ENCODE measurements at regions not wholly inside any gene's neighbourhood (a gene's known extent, or its start where the extent isn't known, plus 50 kb on each side); places are given as distances from the start of the nearest gene placed in this dataset.

DNA sequence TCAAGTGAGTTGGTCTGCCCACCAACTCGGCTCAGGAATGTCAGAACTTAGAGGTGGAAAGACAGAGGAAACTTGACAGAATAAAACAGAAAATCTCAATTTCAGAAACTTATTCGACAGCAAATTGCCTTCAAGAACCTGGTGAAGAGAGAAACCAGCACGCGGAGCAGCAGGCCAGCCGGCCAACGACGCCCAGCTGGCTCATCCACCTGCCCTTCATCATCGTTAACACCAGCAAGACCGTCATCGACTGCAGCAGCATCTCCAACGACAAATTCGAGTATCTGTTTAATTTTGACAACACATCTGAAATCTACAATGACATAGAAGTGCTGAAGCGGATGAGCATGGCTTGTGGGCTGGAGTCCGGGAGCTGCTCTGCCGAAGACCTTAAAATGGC, 350.8 kb upstream of the CAMK1G start:
- TF ChIP-seq YY1 (IDR thresholded peaks at IDR 0.05; ENCODE audit: low read depth) (no peak), ZBTB7A (IDR thresholded peaks at IDR 0.05; ENCODE audit: low read depth) (no peak), NFIC (IDR thresholded peaks at IDR 0.05) (no peak), CREB1 (IDR thresholded peaks at IDR 0.05; ENCODE audit: low read depth) (no peak), TEAD4 (IDR thresholded peaks at IDR 0.05) (no peak), RAD21 (IDR thresholded peaks at IDR 0.05; ENCODE audit: low read depth) (no peak), CEBPB (IDR thresholded peaks at IDR 0.05) (no peak), TCF12 (IDR thresholded peaks at IDR 0.05; ENCODE audit: low read depth) (no peak), FOXM1 (IDR thresholded peaks at IDR 0.05; ENCODE audit: borderline replicate concordance, low read depth) (no peak), EGR1 (IDR thresholded peaks at IDR 0.05) (no peak), EP300 (IDR thresholded peaks at IDR 0.05; ENCODE audit: borderline replicate concordance) (no peak), TAF1 (IDR thresholded peaks at IDR 0.05; ENCODE audit: low read depth) (no peak)
- TF ChIP-seq, protein P1, sequence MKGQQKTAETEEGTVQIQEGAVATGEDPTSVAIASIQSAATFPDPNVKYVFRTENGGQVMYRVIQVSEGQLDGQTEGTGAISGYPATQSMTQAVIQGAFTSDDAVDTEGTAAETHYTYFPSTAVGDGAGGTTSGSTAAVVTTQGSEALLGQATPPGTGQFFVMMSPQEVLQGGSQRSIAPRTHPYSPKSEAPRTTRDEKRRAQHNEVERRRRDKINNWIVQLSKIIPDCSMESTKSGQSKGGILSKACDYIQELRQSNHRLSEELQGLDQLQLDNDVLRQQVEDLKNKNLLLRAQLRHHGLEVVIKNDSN (IDR thresholded peaks at IDR 0.05), result no peak
- TF ChIP-seq, protein P2, sequence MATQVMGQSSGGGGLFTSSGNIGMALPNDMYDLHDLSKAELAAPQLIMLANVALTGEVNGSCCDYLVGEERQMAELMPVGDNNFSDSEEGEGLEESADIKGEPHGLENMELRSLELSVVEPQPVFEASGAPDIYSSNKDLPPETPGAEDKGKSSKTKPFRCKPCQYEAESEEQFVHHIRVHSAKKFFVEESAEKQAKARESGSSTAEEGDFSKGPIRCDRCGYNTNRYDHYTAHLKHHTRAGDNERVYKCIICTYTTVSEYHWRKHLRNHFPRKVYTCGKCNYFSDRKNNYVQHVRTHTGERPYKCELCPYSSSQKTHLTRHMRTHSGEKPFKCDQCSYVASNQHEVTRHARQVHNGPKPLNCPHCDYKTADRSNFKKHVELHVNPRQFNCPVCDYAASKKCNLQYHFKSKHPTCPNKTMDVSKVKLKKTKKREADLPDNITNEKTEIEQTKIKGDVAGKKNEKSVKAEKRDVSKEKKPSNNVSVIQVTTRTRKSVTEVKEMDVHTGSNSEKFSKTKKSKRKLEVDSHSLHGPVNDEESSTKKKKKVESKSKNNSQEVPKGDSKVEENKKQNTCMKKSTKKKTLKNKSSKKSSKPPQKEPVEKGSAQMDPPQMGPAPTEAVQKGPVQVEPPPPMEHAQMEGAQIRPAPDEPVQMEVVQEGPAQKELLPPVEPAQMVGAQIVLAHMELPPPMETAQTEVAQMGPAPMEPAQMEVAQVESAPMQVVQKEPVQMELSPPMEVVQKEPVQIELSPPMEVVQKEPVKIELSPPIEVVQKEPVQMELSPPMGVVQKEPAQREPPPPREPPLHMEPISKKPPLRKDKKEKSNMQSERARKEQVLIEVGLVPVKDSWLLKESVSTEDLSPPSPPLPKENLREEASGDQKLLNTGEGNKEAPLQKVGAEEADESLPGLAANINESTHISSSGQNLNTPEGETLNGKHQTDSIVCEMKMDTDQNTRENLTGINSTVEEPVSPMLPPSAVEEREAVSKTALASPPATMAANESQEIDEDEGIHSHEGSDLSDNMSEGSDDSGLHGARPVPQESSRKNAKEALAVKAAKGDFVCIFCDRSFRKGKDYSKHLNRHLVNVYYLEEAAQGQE (IDR thresholded peaks at IDR 0.05; ENCODE audit: low read depth), result no peak
- TF ChIP-seq, protein P3, sequence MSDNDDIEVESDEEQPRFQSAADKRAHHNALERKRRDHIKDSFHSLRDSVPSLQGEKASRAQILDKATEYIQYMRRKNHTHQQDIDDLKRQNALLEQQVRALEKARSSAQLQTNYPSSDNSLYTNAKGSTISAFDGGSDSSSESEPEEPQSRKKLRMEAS (IDR thresholded peaks at IDR 0.05), result no peak

DNA sequence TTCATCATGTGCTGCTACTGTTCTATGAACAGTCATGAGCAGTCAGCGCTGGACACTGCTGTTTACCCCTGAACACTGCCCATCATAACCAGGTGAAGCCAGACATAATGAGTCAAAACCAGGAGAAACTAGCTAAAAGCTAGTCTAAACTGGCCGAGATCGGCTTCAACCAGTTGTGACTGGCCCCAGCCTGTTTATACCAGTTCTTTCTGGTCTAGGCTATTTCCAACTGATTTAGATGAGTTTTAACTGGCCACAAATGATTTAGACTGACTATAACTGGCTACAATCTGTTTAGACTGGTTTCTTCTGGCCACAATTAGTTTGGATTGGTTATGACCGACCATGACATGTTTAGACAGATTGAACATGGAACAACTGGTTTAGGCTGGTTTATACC, 348.3 kb upstream of the CAMK1G start:
- TF ChIP-seq YY1 (IDR thresholded peaks at IDR 0.05; ENCODE audit: low read depth), result no peak

DNA sequence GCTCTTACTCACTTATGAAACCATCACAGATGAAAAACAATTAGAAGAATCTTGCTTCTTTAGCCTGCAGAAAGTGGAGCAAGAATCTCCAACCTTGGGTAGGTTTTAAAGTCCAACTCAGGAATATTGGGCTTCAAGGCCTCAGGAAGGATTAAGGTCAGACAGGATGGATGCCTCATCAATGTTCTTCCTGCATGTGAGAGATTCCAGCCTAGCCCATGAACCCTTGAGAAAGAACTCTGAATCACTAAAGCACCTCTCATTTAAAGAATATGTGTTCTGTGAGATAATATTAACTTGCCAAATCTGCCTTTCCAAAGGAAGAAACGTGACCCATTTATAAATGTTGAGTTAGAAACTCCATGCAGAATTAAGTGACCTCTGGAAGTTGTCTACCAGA, 345.2 kb upstream of the CAMK1G start:
- TF ChIP-seq TAF1 (IDR thresholded peaks at IDR 0.05; ENCODE audit: low read depth), result no peak
- no peak for TF ChIP-seq TCF12 (IDR thresholded peaks at IDR 0.05; ENCODE audit: low read depth)
- TF ChIP-seq, protein P3 (IDR thresholded peaks at IDR 0.05), result no peak
- no peak for TF ChIP-seq CEBPB (IDR thresholded peaks at IDR 0.05)
- TF ChIP-seq YY1 (IDR thresholded peaks at IDR 0.05; ENCODE audit: low read depth), result no peak
- TF ChIP-seq, protein P1 (IDR thresholded peaks at IDR 0.05), result no peak
- TF ChIP-seq EP300 (IDR thresholded peaks at IDR 0.05; ENCODE audit: borderline replicate concordance), result no peak
- TF ChIP-seq FOXM1 (IDR thresholded peaks at IDR 0.05; ENCODE audit: borderline replicate concordance, low read depth), result no peak
- TF ChIP-seq, protein P2 (IDR thresholded peaks at IDR 0.05; ENCODE audit: low read depth), result no peak
- TF ChIP-seq TEAD4 (IDR thresholded peaks at IDR 0.05), result no peak
- TF ChIP-seq NFIC (IDR thresholded peaks at IDR 0.05), result no peak
- TF ChIP-seq EGR1 (IDR thresholded peaks at IDR 0.05), result no peak
- TF ChIP-seq RAD21 (IDR thresholded peaks at IDR 0.05; ENCODE audit: low read depth), result no peak
- TF ChIP-seq ZBTB7A (IDR thresholded peaks at IDR 0.05; ENCODE audit: low read depth), result no peak
- no peak for TF ChIP-seq CREB1 (IDR thresholded peaks at IDR 0.05; ENCODE audit: low read depth)

DNA sequence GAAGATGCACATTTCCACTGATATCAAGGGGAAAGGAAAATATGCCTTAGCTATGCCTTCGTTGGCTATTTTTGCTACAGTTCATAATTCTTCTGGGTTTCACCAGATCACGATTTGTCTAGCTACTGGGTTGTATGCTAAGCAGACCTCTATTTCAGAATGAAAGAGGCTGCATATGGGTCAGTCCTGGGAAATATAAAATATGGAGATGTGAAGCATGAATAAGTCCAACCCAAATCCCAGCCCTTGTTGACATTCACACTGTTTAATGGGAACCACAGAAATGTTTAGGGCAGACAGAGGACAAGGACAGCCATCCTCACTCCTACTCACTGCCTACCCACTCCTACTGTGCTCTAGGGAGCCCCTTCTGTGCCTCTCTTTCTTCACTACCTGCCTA, 343.2 kb upstream of the CAMK1G start:
- TF ChIP-seq NFIC (IDR thresholded peaks at IDR 0.05), result no peak
- TF ChIP-seq TAF1 (IDR thresholded peaks at IDR 0.05; ENCODE audit: low read depth), result no peak
- TF ChIP-seq, protein P2 (IDR thresholded peaks at IDR 0.05; ENCODE audit: low read depth), result no peak
- no peak for TF ChIP-seq ZBTB7A (IDR thresholded peaks at IDR 0.05; ENCODE audit: low read depth)
- TF ChIP-seq TCF12 (IDR thresholded peaks at IDR 0.05; ENCODE audit: low read depth), result no peak
- TF ChIP-seq RAD21 (IDR thresholded peaks at IDR 0.05; ENCODE audit: low read depth), result no peak
- TF ChIP-seq YY1 (IDR thresholded peaks at IDR 0.05; ENCODE audit: low read depth), result no peak
- TF ChIP-seq, protein P3 (IDR thresholded peaks at IDR 0.05), result no peak
- TF ChIP-seq CREB1 (IDR thresholded peaks at IDR 0.05; ENCODE audit: low read depth), result no peak
- no peak for TF ChIP-seq TEAD4 (IDR thresholded peaks at IDR 0.05)
- no peak for TF ChIP-seq EGR1 (IDR thresholded peaks at IDR 0.05)
- TF ChIP-seq CEBPB (IDR thresholded peaks at IDR 0.05), result no peak
- TF ChIP-seq, protein P1 (IDR thresholded peaks at IDR 0.05), result no peak
- TF ChIP-seq FOXM1 (IDR thresholded peaks at IDR 0.05; ENCODE audit: borderline replicate concordance, low read depth), result no peak
- no peak for TF ChIP-seq EP300 (IDR thresholded peaks at IDR 0.05; ENCODE audit: borderline replicate concordance)

Data from Ishikawa (cell line).